Vagina (tissue), 2 donors: ENCODE measurements at regions not wholly inside any gene's neighbourhood (a gene's known extent, or its start where the extent isn't known, plus 50 kb on each side); places are given as distances from the start of the nearest gene placed in this dataset.

Experiments
- POLR2A ChIP-seq, 2 donors: fragments of 450-650 bp; IDR thresholded peaks; one replicate each; pipeline ENCODE4 v1.6.1; 2017; ENCODE audit warnings: antibody characterized with exemption in 2 of 2, mild to moderate bottlenecking in 2 of 2, moderate library complexity in 2 of 2
- POLR2AphosphoS5 ChIP-seq, 2 donors: sonication (generic); formaldehyde crosslinking; IDR thresholded peaks; one replicate each; pipeline ENCODE4 v1.9.0; 2017; ENCODE audit warnings: antibody characterized with exemption in 2 of 2, mild to moderate bottlenecking in 2 of 2, low read depth in 1 of 2; ENCODE audit not compliant: insufficient read depth in 1 of 2
- TF ChIP-seq, protein P1 (sequence below), 3 experiments: fragments of 450-650 bp in 2 of 3; fragments of 200-600 bp in 1 of 3; sonication (generic) in 1 of 3; IDR thresholded peaks; one replicate each; pipeline ENCODE4 v1.5.1; 2017 to 2019; ENCODE audit warnings: antibody characterized with exemption in 3 of 3, mild to moderate bottlenecking in 2 of 3, moderate library complexity in 2 of 3

GRCh38 chr14:86257973-86258372 is 728.0 kb downstream of the FLRT2 start:
- no peak for TF ChIP-seq POLR2A (IDR thresholded peaks at IDR 0.05)
- TF ChIP-seq POLR2AphosphoS5 (IDR thresholded peaks at IDR 0.05; ENCODE audit: insufficient read depth in 1 of 2, low read depth in 1 of 2) = no peak
- TF ChIP-seq, protein P1, sequence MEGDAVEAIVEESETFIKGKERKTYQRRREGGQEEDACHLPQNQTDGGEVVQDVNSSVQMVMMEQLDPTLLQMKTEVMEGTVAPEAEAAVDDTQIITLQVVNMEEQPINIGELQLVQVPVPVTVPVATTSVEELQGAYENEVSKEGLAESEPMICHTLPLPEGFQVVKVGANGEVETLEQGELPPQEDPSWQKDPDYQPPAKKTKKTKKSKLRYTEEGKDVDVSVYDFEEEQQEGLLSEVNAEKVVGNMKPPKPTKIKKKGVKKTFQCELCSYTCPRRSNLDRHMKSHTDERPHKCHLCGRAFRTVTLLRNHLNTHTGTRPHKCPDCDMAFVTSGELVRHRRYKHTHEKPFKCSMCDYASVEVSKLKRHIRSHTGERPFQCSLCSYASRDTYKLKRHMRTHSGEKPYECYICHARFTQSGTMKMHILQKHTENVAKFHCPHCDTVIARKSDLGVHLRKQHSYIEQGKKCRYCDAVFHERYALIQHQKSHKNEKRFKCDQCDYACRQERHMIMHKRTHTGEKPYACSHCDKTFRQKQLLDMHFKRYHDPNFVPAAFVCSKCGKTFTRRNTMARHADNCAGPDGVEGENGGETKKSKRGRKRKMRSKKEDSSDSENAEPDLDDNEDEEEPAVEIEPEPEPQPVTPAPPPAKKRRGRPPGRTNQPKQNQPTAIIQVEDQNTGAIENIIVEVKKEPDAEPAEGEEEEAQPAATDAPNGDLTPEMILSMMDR (IDR thresholded peaks at IDR 0.05) = no peak
